HEK293T (cell line): ENCODE measurements at regions not wholly inside any gene's neighbourhood (a gene's known extent, or its start where the extent isn't known, plus 50 kb on each side); places are given as distances from the start of the nearest gene placed in this dataset.
"Not testable (repeated sequence)": the region's sequence is repeated elsewhere in the genome, so short reads cannot be mapped to it uniquely, and the experiment has no call there.

ENCODE experiments used
- CTCF ChIA-PET: fragments of 350-600 bp; formaldehyde crosslinking; extraction: SDS; loops from one replicate; lab custom pipeline; 2021; ENCODE audit warnings: antibody characterized with exemption, inconsistent platforms; lab: Yijun Ruan, JAX
- POLR2A ChIA-PET: fragments of 350-600 bp; formaldehyde crosslinking; extraction: SDS; loops from one replicate; lab custom pipeline; 2020; ENCODE audit warnings: antibody characterized with exemption, inconsistent platforms; lab: Yijun Ruan, JAX
- DNase-seq: peaks from one replicate; pipeline ENCODE4 v3.0.0; 2012; ENCODE audit warnings: mixed read lengths; ENCODE audit errors: extremely low spot score
- ARNT ChIP-seq: fragments of 450-650 bp; IDR thresholded peaks from 2 replicates; pipeline ENCODE4 v1.6.1; 2017; ENCODE audit warnings: mild to moderate bottlenecking
- BHLHE40 ChIP-seq: fragments of 450-650 bp; IDR thresholded peaks from 2 replicates; pipeline ENCODE4 v1.6.1; 2016; ENCODE audit warnings: mild to moderate bottlenecking, moderate library complexity, borderline replicate concordance
- CTBP1 ChIP-seq: fragments of 450-650 bp; IDR thresholded peaks from 2 replicates; pipeline ENCODE4 v1.6.1; 2016; ENCODE audit warnings: borderline replicate concordance
- ELF4 ChIP-seq: fragments of 450-650 bp; IDR thresholded peaks from 2 replicates; pipeline ENCODE4 v1.6.1; 2017; ENCODE audit warnings: antibody characterized with exemption
- FOXA1 ChIP-seq: fragments of 450-650 bp; IDR thresholded peaks from 2 replicates; pipeline ENCODE4 v1.6.1; 2016; ENCODE audit warnings: mild to moderate bottlenecking
- FOXK2 ChIP-seq: fragments of 450-650 bp; IDR thresholded peaks from 2 replicates; pipeline ENCODE4 v1.6.1; 2016; ENCODE audit warnings: mild to moderate bottlenecking
- FOXM1 ChIP-seq: fragments of 450-650 bp; IDR thresholded peaks from 2 replicates; pipeline ENCODE4 v1.6.1; 2017; ENCODE audit warnings: mild to moderate bottlenecking, borderline replicate concordance
- HDGF ChIP-seq: fragments of 450-650 bp; IDR thresholded peaks from 2 replicates; pipeline ENCODE4 v1.6.1; 2017; ENCODE audit warnings: antibody characterized with exemption, borderline replicate concordance
- L3MBTL2 ChIP-seq: fragments of 450-650 bp; conservative IDR thresholded peaks from 2 replicates; pipeline ENCODE4 v1.6.1; 2016; ENCODE audit warnings: mild to moderate bottlenecking
- LEF1 ChIP-seq: fragments of 450-650 bp; IDR thresholded peaks from 2 replicates; pipeline ENCODE4 v1.6.1; 2017; ENCODE audit warnings: mild to moderate bottlenecking, borderline replicate concordance
- NFRKB ChIP-seq: fragments of 450-650 bp; IDR thresholded peaks from 2 replicates; pipeline ENCODE4 v1.6.1; 2016; ENCODE audit warnings: mild to moderate bottlenecking, moderate library complexity
- PKNOX1 ChIP-seq: fragments of 450-650 bp; IDR thresholded peaks from 2 replicates; pipeline ENCODE4 v1.6.1; 2016
- SP1 ChIP-seq: fragments of 450-650 bp; IDR thresholded peaks from 2 replicates; pipeline ENCODE4 v1.6.1; 2017
- SUZ12 ChIP-seq: fragments of 450-650 bp; IDR thresholded peaks from 2 replicates; pipeline ENCODE4 v1.6.1; 2016; ENCODE audit warnings: mild to moderate bottlenecking
- TARDBP ChIP-seq: fragments of 450-650 bp; IDR thresholded peaks from 2 replicates; pipeline ENCODE4 v1.6.1; 2016
- ZNF384 ChIP-seq: fragments of 450-650 bp; IDR thresholded peaks from 2 replicates; pipeline ENCODE4 v1.6.1; 2016

GRCh38 chr6:22151892-22152291, 144.9 kb downstream of the PRL start:
- ChIA-PET POLR2A (no interaction called here), CTCF (no interaction called here)
- DNase-seq: no peak
- TF ChIP-seq HDGF (no peak), FOXA1 (no peak), FOXK2 (no peak), ARNT (no peak), BHLHE40 (no peak), CTBP1 (no peak), PKNOX1 (no peak), FOXM1 (no peak), SP1 (no peak), SUZ12 (no peak), L3MBTL2 (no peak)

- TF ChIP-seq LEF1 (no peak), FOXA1 (no peak), BHLHE40 (no peak), ARNT (no peak), NFRKB (no peak), PKNOX1 (no peak), SP1 (no peak), CTBP1 (no peak)
- CTCF ChIA-PET: no interaction called here
- POLR2A ChIA-PET: no interaction called here
- no peak for DNase-seq
These were observed 144.0 kb downstream of the PRL start for GRCh38 chr6:22152841-22153240.

GRCh38 chr6:22153384-22154158, 143.3 kb downstream of the PRL start:
- no peak for DNase-seq
- ChIA-PET CTCF (no interaction called here), POLR2A (no interaction called here)
- TF ChIP-seq ZNF384 (no peak), FOXM1 (no peak), NFRKB (no peak), TARDBP (no peak), SUZ12 (no peak), LEF1 (no peak), HDGF (no peak), ELF4 (no peak), BHLHE40 (no peak), CTBP1 (no peak), L3MBTL2 (no peak), FOXA1 (no peak), PKNOX1 (no peak), FOXK2 (no peak), SP1 (no peak), ARNT (no peak)

GRCh38 chr6:22155551-22155950, 141.3 kb downstream of the PRL start:
- ChIA-PET POLR2A (no interaction called here), CTCF (no interaction called here)
- DNase-seq: no peak
- TF ChIP-seq NFRKB (no peak), PKNOX1 (no peak)

GRCh38 chr6:22157233-22157632, 139.6 kb downstream of the PRL start:
- no peak for TF ChIP-seq BHLHE40
- TF ChIP-seq CTBP1: no peak
- TF ChIP-seq FOXM1: no peak
- no peak for TF ChIP-seq LEF1
- no peak for TF ChIP-seq ELF4
- TF ChIP-seq PKNOX1: no peak
- CTCF ChIA-PET: interaction anchor here (0.5 kb wide), 1 partner anchor 15 kb away, joined by 3 read pairs; no protein-coding TSS in a partner anchor
- POLR2A ChIA-PET: no interaction called here
- DNase-seq: no peak

GRCh38 chr6:22164236-22164635, 132.6 kb downstream of the PRL start:
- DNase-seq: no peak
- POLR2A ChIA-PET: no interaction called here
- CTCF ChIA-PET: no interaction called here
- TF ChIP-seq ELF4 (no peak), TARDBP (no peak), L3MBTL2 (no peak), BHLHE40 (no peak), HDGF (no peak), FOXM1 (no peak), ZNF384 (no peak), SP1 (no peak), FOXK2 (no peak), SUZ12 (no peak), NFRKB (no peak), PKNOX1 (no peak)

GRCh38 chr6:22171006-22171405, 125.8 kb downstream of the PRL start:
- CTCF ChIA-PET: not testable (repeated sequence)

GRCh38 chr6:22171885-22172284, 125.0 kb downstream of the PRL start:
- POLR2A ChIA-PET, DNase-seq, CTCF ChIA-PET: not testable (repeated sequence)

More at GRCh38 chr6:22171006-22171405, 125.8 kb downstream of the PRL start:
- DNase-seq, POLR2A ChIA-PET: not testable (repeated sequence)
